Adrenal gland (tissue), 9 donors: ENCODE measurements at regions not wholly inside any gene's neighbourhood (a gene's known extent, or its start where the extent isn't known, plus 50 kb on each side); places are given as distances from the start of the nearest gene placed in this dataset.
A peak's percentile ranks its signal among the peaks of the same experiment; 100 is the strongest.

Experiments
- DNase-seq, 7 donors: peaks; one replicate each; pipeline ENCODE4 v3.0.0-alpha.2; 2019 to 2020
- H3K27ac ChIP-seq, 5 donors: fragments of 200-600 bp; sonication (generic) in 4 of 5; 1 replicate in 3 of 5; 2 replicates in 2 of 5; pipeline versions ENCODE4 v1.5.1 to v1.8.0; 2016 to 2020; ENCODE audit warnings: mild to moderate bottlenecking in 1 of 5
- H3K27me3 ChIP-seq: fragments of 200-600 bp; 2 replicates; pipeline ENCODE4 v1.8.0; 2021
- H3K36me3 ChIP-seq, 2 donors: fragments of 200-600 bp; replicated peaks in 1 of 2; 1 replicate in 1 of 2; 2 replicates in 1 of 2; pipeline versions ENCODE4 v1.5.1 to v1.8.0; 2018 to 2022
- H3K4me1 ChIP-seq, 2 donors: fragments of 200-600 bp; replicated peaks in 1 of 2; 1 replicate in 1 of 2; 2 replicates in 1 of 2; pipeline versions ENCODE4 v1.5.1 to v1.8.0; 2018 to 2021
- H3K4me3 ChIP-seq, 4 donors: fragments of 200-600 bp; sonication (generic) in 3 of 4; one replicate each; pipeline ENCODE4 v1.5.1; 2016 to 2018
- H3K9me3 ChIP-seq, 3 donors: fragments of 200-600 bp; sonication (generic) in 1 of 3; replicated peaks in 1 of 3; 1 replicate in 2 of 3; 2 replicates in 1 of 3; pipeline versions ENCODE4 v1.5.1 to v1.8.0; 2016 to 2021
- POLR2A ChIP-seq, 2 donors: fragments of 450-650 bp; IDR thresholded peaks; one replicate each; pipeline ENCODE4 v1.6.1; 2017; ENCODE audit warnings: antibody characterized with exemption in 2 of 2, mild to moderate bottlenecking in 2 of 2, moderate library complexity in 1 of 2
- WGBS, 4 donors: extraction: QIAGEN DNeasy Blood & Tissue Kit in 2 of 4; methylation state at CpG; one replicate each; pipeline versions ENCODE4 v1.1.5 to v1.1.7; 2013 to 2017; 5-methylcytosine and 5-hydroxymethylcytosine counted together
- intact Hi-C, 2 donors: fragments of 100-400 bp; cut with DNase I; formaldehyde crosslinking; loops; one replicate each; pipeline versions ENCODE4 v1.14.1 to v1.15.0; 2022 to 2023
- TF ChIP-seq, protein P1 (sequence below), 6 experiments: fragments of 450-650 bp in 4 of 6; fragments of 200-600 bp in 2 of 6; sonication (generic) in 1 of 6; IDR thresholded peaks; 1 replicate in 5 of 6; 2 replicates in 1 of 6; pipeline versions ENCODE4 v1.5.1 to v1.8.0; 2016 to 2021; ENCODE audit warnings: antibody characterized with exemption in 6 of 6, mild to moderate bottlenecking in 2 of 6, moderate library complexity in 1 of 6
- donor health status: healthy with polysubstance abuse.
- donor health status: Bipolar disorder and iron deficiency.
- donor health status: DM: yes; HTN: yes; CAD: no.
- donor health status: DM: no; HTN: no; CAD: no.
- donor health status: DM: no; HTN: no; CAD: no.

DNA sequence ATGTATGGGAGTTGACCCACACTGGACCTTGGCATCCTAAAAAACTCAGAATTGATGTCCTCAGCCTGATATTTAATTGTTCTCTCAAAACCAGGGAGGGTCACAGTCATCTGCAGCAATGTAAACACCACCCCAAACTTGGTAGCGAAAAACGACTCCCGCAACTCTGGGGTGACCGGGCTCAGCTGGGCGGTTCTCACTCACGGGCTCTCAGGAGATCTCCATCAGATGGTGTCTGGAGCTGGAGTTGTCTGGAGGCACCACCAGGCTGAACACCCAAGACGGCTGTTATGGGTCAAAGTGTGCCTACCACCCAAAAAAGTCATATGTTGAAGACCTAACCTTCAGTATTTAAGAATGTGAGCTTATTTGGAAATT is 50.9 kb upstream of the NXT1 start:
- Histone ChIP-seq H3K9me3 (no peaks in the 10 kb centered on the region), H3K4me3 (no peak overlapping the region), H3K27ac (no peak overlapping the region), H3K36me3 (no peaks in the 10 kb centered on the region), H3K4me1 (no peaks in the 10 kb centered on the region), H3K27me3 (no peaks in the 10 kb centered on the region)
- DNase-seq, result no peak
- intact Hi-C loops, result no loop called here
- 90 to 93% (median 92%) methylated on average over 6 to 7 of the region's 7 CpGs for WGBS, 4 donors
- TF ChIP-seq, protein P1, sequence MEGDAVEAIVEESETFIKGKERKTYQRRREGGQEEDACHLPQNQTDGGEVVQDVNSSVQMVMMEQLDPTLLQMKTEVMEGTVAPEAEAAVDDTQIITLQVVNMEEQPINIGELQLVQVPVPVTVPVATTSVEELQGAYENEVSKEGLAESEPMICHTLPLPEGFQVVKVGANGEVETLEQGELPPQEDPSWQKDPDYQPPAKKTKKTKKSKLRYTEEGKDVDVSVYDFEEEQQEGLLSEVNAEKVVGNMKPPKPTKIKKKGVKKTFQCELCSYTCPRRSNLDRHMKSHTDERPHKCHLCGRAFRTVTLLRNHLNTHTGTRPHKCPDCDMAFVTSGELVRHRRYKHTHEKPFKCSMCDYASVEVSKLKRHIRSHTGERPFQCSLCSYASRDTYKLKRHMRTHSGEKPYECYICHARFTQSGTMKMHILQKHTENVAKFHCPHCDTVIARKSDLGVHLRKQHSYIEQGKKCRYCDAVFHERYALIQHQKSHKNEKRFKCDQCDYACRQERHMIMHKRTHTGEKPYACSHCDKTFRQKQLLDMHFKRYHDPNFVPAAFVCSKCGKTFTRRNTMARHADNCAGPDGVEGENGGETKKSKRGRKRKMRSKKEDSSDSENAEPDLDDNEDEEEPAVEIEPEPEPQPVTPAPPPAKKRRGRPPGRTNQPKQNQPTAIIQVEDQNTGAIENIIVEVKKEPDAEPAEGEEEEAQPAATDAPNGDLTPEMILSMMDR (IDR thresholded peaks at IDR 0.05), result no peak
- no peak for TF ChIP-seq POLR2A (IDR thresholded peaks at IDR 0.05)

DNA sequence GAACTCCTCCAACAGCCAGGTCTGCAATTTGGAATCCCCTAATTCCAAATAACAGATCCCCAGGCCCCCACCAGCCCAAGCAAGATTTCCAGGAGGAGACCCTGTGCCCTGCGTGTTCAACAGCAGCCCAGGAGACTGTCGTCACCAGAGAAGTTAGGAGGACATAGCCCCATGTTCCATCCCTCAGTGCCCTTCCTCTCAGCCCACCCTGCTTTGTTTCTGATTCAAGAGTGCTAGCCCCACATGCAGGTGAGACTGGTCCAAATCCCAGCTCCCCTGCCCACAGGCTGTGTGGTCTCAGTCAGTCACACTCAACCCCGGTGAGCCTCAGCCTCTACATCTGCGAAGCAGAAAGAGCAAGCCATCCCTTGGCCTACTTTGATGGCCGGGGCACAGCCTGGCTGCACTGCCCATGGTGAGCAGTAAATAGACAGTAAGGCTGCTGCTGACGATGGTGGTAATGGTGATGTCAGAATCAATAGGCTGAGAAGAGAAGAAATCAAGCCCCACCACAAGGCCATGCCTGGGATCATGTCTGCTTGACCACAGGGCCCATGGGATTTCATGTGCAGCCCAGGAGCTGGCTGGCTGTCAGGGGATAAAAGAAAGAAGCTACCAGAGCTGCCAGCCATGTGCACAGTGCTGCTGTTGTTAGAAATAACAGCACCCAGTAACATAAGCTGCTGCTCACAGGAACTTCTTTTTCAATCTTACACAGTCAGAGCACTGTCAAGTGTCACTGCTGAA is 51.5 kb upstream of the NXT1 start:
- WGBS, 4 donors, result 85 to 94% (median 89%) methylated on average over 6 of the region's 6 CpGs
- H3K4me3 ChIP-seq, result no peak overlapping the region
- H3K36me3 ChIP-seq, result no peaks in the 10 kb centered on the region
- intact Hi-C loops, result no loop called here
- H3K4me1 ChIP-seq, result no peaks in the 10 kb centered on the region
- no peaks in the 10 kb centered on the region for H3K9me3 ChIP-seq
- H3K27me3 ChIP-seq, result no peaks in the 10 kb centered on the region
- TF ChIP-seq, protein P1 (IDR thresholded peaks at IDR 0.05), result no peak
- TF ChIP-seq POLR2A (IDR thresholded peaks at IDR 0.05), result no peak
- no peak overlapping the region for H3K27ac ChIP-seq
- no peak for DNase-seq

DNA sequence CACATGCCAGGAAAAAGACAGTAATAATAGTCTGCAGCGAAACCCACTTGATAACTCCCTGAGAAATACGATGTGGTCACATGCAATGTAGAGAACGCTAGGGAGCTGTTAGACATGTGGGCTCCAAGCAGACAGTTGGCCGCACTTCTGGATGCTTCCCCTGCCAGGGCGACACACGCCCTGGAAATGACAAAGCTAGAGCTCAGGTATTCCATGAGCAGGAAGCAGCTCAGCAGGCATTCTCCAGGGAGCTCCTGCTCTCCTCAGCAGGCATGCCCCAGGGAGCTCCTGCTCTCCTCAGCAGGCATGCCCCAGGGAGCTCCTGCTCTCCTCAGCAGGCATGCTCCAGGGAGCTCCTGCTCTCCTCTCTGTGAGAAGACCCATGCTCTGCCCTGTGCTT is 52.4 kb upstream of the NXT1 start:
- no peak overlapping the region for H3K27ac ChIP-seq
- intact Hi-C loops, result no loop called here
- 83 to 88% (median 86%) methylated on average over 4 to 6 of the region's 6 CpGs for WGBS, 4 donors
- no peaks in the 10 kb centered on the region for H3K4me1 ChIP-seq
- no peaks in the 10 kb centered on the region for H3K27me3 ChIP-seq
- H3K36me3 ChIP-seq, result no peaks in the 10 kb centered on the region
- DNase-seq, result no peak
- no peaks in the 10 kb centered on the region for H3K9me3 ChIP-seq
- no peak overlapping the region for H3K4me3 ChIP-seq
- TF ChIP-seq POLR2A (IDR thresholded peaks at IDR 0.05), result no peak
- TF ChIP-seq, protein P1 (IDR thresholded peaks at IDR 0.05), result no peak

DNA sequence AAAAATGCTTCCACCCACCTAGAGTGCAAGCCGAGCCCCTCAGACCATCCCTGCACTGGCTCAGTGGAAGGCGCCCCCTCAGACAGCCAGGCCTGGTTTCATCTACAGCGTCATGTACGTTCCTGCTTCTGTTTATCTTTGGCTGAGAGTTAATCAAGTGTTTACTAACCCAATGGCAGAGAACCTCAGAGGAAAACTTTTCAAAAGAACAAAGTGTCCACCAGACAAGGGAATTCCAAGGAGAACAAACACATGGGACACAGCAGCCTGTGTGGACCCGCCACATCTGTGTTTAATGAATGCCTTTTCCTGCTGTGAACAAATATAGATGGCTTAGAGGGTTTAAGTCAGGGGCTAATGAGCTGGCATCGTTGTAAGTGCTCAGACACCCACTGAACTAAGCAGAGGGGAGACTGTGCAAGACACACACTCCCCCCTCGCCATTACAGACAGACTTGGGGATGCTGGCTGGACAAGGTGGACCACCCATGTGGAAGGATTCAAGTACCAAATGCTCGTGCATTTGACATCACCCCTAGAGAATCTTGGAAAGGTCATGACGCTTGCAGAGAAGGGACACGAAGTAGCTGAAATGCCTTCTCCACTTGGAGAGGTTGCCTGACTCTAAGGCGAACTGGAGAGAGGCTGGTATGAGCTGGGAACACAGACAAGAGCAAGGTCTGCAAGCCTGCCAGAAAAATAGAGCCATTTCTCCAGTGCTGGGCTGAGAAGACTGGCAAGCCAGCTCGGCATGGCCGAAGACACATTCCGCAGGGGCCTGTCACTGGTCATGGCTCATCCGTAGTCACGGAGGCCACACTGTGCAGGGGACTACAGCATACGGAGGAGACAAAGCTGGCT is 53.5 kb upstream of the NXT1 start:
- intact Hi-C loops, result no loop called here
- Histone ChIP-seq H3K4me3 (no peak overlapping the region), H3K36me3 (no peaks in the 10 kb centered on the region), H3K27ac (peak overlapping the region in 1 of 5 donors; percentile 73), H3K4me1 (no peaks in the 10 kb centered on the region), H3K27me3 (no peaks in the 10 kb centered on the region), H3K9me3 (no peaks in the 10 kb centered on the region)
- TF ChIP-seq, protein P1 (IDR thresholded peaks at IDR 0.05), result no peak
- TF ChIP-seq POLR2A (IDR thresholded peaks at IDR 0.05), result no peak
- WGBS, 4 donors, result 56 to 70% (median 66%) methylated on average over 16 to 17 of the region's 17 CpGs
- peak in 2 of 7 donors; percentile 10 to 22 for DNase-seq
